H1 (cell line): ENCODE measurements at regions not wholly inside any gene's neighbourhood (a gene's known extent, or its start where the extent isn't known, plus 50 kb on each side); places are given as distances from the start of the nearest gene placed in this dataset.

Experiments used
- ATF2 ChIP-seq: IDR thresholded peaks from 2 replicates; pipeline ENCODE4 v1.6.1; 2012; ENCODE audit warnings: low read length, inconsistent platforms
- JUN ChIP-seq: IDR thresholded peaks from 2 replicates; pipeline ENCODE4 v1.6.1; 2011; ENCODE audit warnings: low read depth, mild to moderate bottlenecking, improper control_type of control experiment, low read length

GRCh38 chr17:72520665-72521303 is 400.0 kb downstream of the SOX9 start (continued):
- TF ChIP-seq ATF2: no peak
- no peak for TF ChIP-seq JUN
